ENCODE measurements at regions not wholly inside any gene's neighbourhood (a gene's known extent, or its start where the extent isn't known, plus 50 kb on each side); places are given as distances from the start of the nearest gene placed in this dataset.
"Not testable (repeated sequence)": the region's sequence is repeated elsewhere in the genome, so short reads cannot be mapped to it uniquely, and the experiment has no call there.

GRCh38 chr18:34511879-34512278, 198.2 kb upstream of the DTNA start:
- H3K79me2 ChIP-seq (ENCODE audit: insufficient read depth, low read length), result no peaks in the 10 kb centered on the region
- H3K36me3 ChIP-seq (ENCODE audit: insufficient read depth, low read length), result no peaks in the 10 kb centered on the region
- H4K20me1 ChIP-seq (ENCODE audit: insufficient read depth, low read length), result no peaks in the 10 kb centered on the region
- no peak overlapping the region for H3K27ac ChIP-seq (ENCODE audit: low read depth, low read length, poor library complexity, severe bottlenecking)
- no peaks in the 10 kb centered on the region for H3K4me1 ChIP-seq (ENCODE audit: insufficient read depth, low read length, severe bottlenecking)
- no peak overlapping the region for H3K9ac ChIP-seq (ENCODE audit: low read length)
- H3F3A ChIP-seq (ENCODE audit: insufficient read depth, low read length), result no peaks in the 10 kb centered on the region
- H3K27me3 ChIP-seq (ENCODE audit: insufficient read depth, low read length), result no peaks in the 10 kb centered on the region
- no peaks in the 10 kb centered on the region for H3K9me3 ChIP-seq (ENCODE audit: low read length)
- H2AFZ ChIP-seq (ENCODE audit: low read length), result no peak overlapping the region
- no peak for TF ChIP-seq EZH2 (IDR thresholded peaks at IDR 0.05; ENCODE audit: borderline replicate concordance, low read length)
- no peak for TF ChIP-seq CTCF (IDR thresholded peaks at IDR 0.05; ENCODE audit: low read length)
- H3K9me2 ChIP-seq (ENCODE audit: low read depth, low read length), result no peaks in the 10 kb centered on the region
- H3K4me2 ChIP-seq (ENCODE audit: low read length), result no peak overlapping the region
- no peak overlapping the region for H3K4me3 ChIP-seq (ENCODE audit: low read depth, low read length, poor library complexity, severe bottlenecking)

- no peak overlapping the region for H3K4me3 ChIP-seq (ENCODE audit: low read depth, low read length, poor library complexity, severe bottlenecking)
- no peak overlapping the region for H3K4me2 ChIP-seq (ENCODE audit: low read length)
- no peaks in the 10 kb centered on the region for H3K9me3 ChIP-seq (ENCODE audit: low read length)
- no peaks in the 10 kb centered on the region for H3K36me3 ChIP-seq (ENCODE audit: insufficient read depth, low read length)
- H3K27me3 ChIP-seq (ENCODE audit: insufficient read depth, low read length), result no peaks in the 10 kb centered on the region
- TF ChIP-seq EZH2 (IDR thresholded peaks at IDR 0.05; ENCODE audit: borderline replicate concordance, low read length) (no peak), CTCF (IDR thresholded peaks at IDR 0.05; ENCODE audit: low read length) (no peak)
- H3K27ac ChIP-seq (ENCODE audit: low read depth, low read length, poor library complexity, severe bottlenecking), result no peak overlapping the region
- H3K9me2 ChIP-seq (ENCODE audit: low read depth, low read length), result no peaks in the 10 kb centered on the region
- no peaks in the 10 kb centered on the region for H3K4me1 ChIP-seq (ENCODE audit: insufficient read depth, low read length, severe bottlenecking)
- no peak overlapping the region for H3K9ac ChIP-seq (ENCODE audit: low read length)
- no peak overlapping the region for H2AFZ ChIP-seq (ENCODE audit: low read length)
- no peaks in the 10 kb centered on the region for H3F3A ChIP-seq (ENCODE audit: insufficient read depth, low read length)
- H4K20me1 ChIP-seq (ENCODE audit: insufficient read depth, low read length), result no peaks in the 10 kb centered on the region
- H3K79me2 ChIP-seq (ENCODE audit: insufficient read depth, low read length), result no peaks in the 10 kb centered on the region
Observed at GRCh38 chr18:34514238-34514637, 195.9 kb upstream of the DTNA start.

GRCh38 chr18:34514957-34515356, 195.1 kb upstream of the DTNA start:
- no peak overlapping the region for H3K27ac ChIP-seq (ENCODE audit: low read depth, low read length, poor library complexity, severe bottlenecking)
- no peaks in the 10 kb centered on the region for H4K20me1 ChIP-seq (ENCODE audit: insufficient read depth, low read length)
- H3K9me2 ChIP-seq (ENCODE audit: low read depth, low read length), result no peaks in the 10 kb centered on the region
- H3K9me3 ChIP-seq (ENCODE audit: low read length), result no peaks in the 10 kb centered on the region
- H3K4me1 ChIP-seq (ENCODE audit: insufficient read depth, low read length, severe bottlenecking), result no peaks in the 10 kb centered on the region
- H3K27me3 ChIP-seq (ENCODE audit: insufficient read depth, low read length), result no peaks in the 10 kb centered on the region
- H3K79me2 ChIP-seq (ENCODE audit: insufficient read depth, low read length), result no peaks in the 10 kb centered on the region
- H3K36me3 ChIP-seq (ENCODE audit: insufficient read depth, low read length), result no peaks in the 10 kb centered on the region
- H3K4me2 ChIP-seq (ENCODE audit: low read length), result no peak overlapping the region
- no peak overlapping the region for H3K4me3 ChIP-seq (ENCODE audit: low read depth, low read length, poor library complexity, severe bottlenecking)
- H2AFZ ChIP-seq (ENCODE audit: low read length), result no peak overlapping the region
- TF ChIP-seq EZH2 (IDR thresholded peaks at IDR 0.05; ENCODE audit: borderline replicate concordance, low read length) (no peak), CTCF (IDR thresholded peaks at IDR 0.05; ENCODE audit: low read length) (no peak)
- no peaks in the 10 kb centered on the region for H3F3A ChIP-seq (ENCODE audit: insufficient read depth, low read length)
- H3K9ac ChIP-seq (ENCODE audit: low read length), result no peak overlapping the region

- H3K4me3 ChIP-seq (ENCODE audit: low read depth, low read length, poor library complexity, severe bottlenecking); H4K20me1 ChIP-seq (ENCODE audit: insufficient read depth, low read length); H3F3A ChIP-seq (ENCODE audit: insufficient read depth, low read length); H3K79me2 ChIP-seq (ENCODE audit: insufficient read depth, low read length); H3K4me1 ChIP-seq (ENCODE audit: insufficient read depth, low read length, severe bottlenecking); H3K27ac ChIP-seq (ENCODE audit: low read depth, low read length, poor library complexity, severe bottlenecking); H3K9me2 ChIP-seq (ENCODE audit: low read depth, low read length); H3K9ac ChIP-seq (ENCODE audit: low read length); H3K4me2 ChIP-seq (ENCODE audit: low read length); H2AFZ ChIP-seq (ENCODE audit: low read length); H3K9me3 ChIP-seq (ENCODE audit: low read length); H3K36me3 ChIP-seq (ENCODE audit: insufficient read depth, low read length); H3K27me3 ChIP-seq (ENCODE audit: insufficient read depth, low read length): not testable (repeated sequence)
Observed at GRCh38 chr18:34516355-34516754, 193.7 kb upstream of the DTNA start.

GRCh38 chr18:34516996-34517395, 193.1 kb upstream of the DTNA start:
- not testable (repeated sequence) for H3K79me2 ChIP-seq (ENCODE audit: insufficient read depth, low read length); H3K27ac ChIP-seq (ENCODE audit: low read depth, low read length, poor library complexity, severe bottlenecking); H2AFZ ChIP-seq (ENCODE audit: low read length)

More at GRCh38 chr18:34516996-34517395, 193.1 kb upstream of the DTNA start:
- not testable (repeated sequence) for H4K20me1 ChIP-seq (ENCODE audit: insufficient read depth, low read length); H3K9ac ChIP-seq (ENCODE audit: low read length); H3K4me3 ChIP-seq (ENCODE audit: low read depth, low read length, poor library complexity, severe bottlenecking); H3K4me1 ChIP-seq (ENCODE audit: insufficient read depth, low read length, severe bottlenecking); H3K36me3 ChIP-seq (ENCODE audit: insufficient read depth, low read length); H3K9me2 ChIP-seq (ENCODE audit: low read depth, low read length); H3K27me3 ChIP-seq (ENCODE audit: insufficient read depth, low read length); H3K4me2 ChIP-seq (ENCODE audit: low read length); H3F3A ChIP-seq (ENCODE audit: insufficient read depth, low read length); H3K9me3 ChIP-seq (ENCODE audit: low read length)
